Endothelial cell of umbilical vein (primary cell): ENCODE measurements at regions not wholly inside any gene's neighbourhood (a gene's known extent, or its start where the extent isn't known, plus 50 kb on each side); places are given as distances from the start of the nearest gene placed in this dataset.
A peak's percentile ranks its signal among the peaks of the same experiment; 100 is the strongest.

Source experiments
- FOS ChIP-seq: IDR thresholded peaks from 2 replicates; pipeline ENCODE4 v1.6.1; 2011; ENCODE audit warnings: mild to moderate bottlenecking, low read length, moderate library complexity, borderline replicate concordance; ENCODE audit not compliant: insufficient read depth
- POLR2A ChIP-seq: IDR thresholded peaks from 2 replicates; pipeline ENCODE4 v1.6.1; 2012; ENCODE audit warnings: low read depth, mild to moderate bottlenecking, control low read depth, low read length
- TF ChIP-seq, protein P1 (sequence below), 2 donors: IDR thresholded peaks; 1 replicate in 1 of 2; 2 replicates in 1 of 2; pipeline ENCODE4 v1.5.1; 2011; ENCODE audit warnings: low read length in 2 of 2, mild to moderate bottlenecking in 2 of 2, moderate library complexity in 2 of 2, control low read depth in 1 of 2, inconsistent platforms in 1 of 2, low read depth in 1 of 2; ENCODE audit not compliant: insufficient read depth in 1 of 2; ENCODE audit errors: extremely low read depth in 1 of 2
- TF ChIP-seq, protein P2 (sequence below): IDR thresholded peaks from 2 replicates; pipeline ENCODE4 v1.6.1; 2011; ENCODE audit not compliant: insufficient read depth, insufficient read length

DNA sequence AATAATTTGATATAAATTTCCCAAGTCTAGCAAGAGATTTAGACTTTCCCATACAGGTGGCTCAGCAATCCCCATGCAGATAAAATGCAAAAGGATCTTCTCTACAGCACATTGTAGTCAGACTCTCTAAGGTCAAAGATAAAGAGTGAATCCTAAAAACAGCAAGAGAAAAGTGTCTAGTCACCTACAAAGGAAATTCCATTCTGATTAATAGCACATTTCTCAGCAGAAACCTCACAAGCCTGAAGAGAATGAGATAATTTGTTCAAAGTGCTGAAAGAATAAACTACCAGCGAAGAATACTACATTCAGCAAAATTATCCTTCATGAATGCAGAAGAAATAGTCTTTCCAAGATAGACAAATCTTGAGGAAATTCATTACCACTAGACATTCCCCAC, 493.3 kb downstream of the PRELID2 start:
- TF ChIP-seq, protein P1, sequence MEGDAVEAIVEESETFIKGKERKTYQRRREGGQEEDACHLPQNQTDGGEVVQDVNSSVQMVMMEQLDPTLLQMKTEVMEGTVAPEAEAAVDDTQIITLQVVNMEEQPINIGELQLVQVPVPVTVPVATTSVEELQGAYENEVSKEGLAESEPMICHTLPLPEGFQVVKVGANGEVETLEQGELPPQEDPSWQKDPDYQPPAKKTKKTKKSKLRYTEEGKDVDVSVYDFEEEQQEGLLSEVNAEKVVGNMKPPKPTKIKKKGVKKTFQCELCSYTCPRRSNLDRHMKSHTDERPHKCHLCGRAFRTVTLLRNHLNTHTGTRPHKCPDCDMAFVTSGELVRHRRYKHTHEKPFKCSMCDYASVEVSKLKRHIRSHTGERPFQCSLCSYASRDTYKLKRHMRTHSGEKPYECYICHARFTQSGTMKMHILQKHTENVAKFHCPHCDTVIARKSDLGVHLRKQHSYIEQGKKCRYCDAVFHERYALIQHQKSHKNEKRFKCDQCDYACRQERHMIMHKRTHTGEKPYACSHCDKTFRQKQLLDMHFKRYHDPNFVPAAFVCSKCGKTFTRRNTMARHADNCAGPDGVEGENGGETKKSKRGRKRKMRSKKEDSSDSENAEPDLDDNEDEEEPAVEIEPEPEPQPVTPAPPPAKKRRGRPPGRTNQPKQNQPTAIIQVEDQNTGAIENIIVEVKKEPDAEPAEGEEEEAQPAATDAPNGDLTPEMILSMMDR (IDR thresholded peaks at IDR 0.05; ENCODE audit: extremely low read depth in 1 of 2, insufficient read depth in 1 of 2, low read depth in 1 of 2, low read length in 2 of 2), result no peak
- TF ChIP-seq POLR2A (no peak), FOS (peak; percentile 11)
- TF ChIP-seq, protein P2, sequence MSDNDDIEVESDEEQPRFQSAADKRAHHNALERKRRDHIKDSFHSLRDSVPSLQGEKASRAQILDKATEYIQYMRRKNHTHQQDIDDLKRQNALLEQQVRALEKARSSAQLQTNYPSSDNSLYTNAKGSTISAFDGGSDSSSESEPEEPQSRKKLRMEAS, result no peak
